Gastroesophageal sphincter (tissue), 4 donors: ENCODE measurements at regions not wholly inside any gene's neighbourhood (a gene's known extent, or its start where the extent isn't known, plus 50 kb on each side); places are given as distances from the start of the nearest gene placed in this dataset.

Source experiments
- ATAC-seq: fragments of 150-250 bp; one replicate; pipeline ENCODE4 v1.9.1; 2016; ENCODE audit warnings: mild to moderate bottlenecking, moderate library complexity
- H3K27ac ChIP-seq, 4 donors: fragments of 200-600 bp; sonication (generic) in 3 of 4; 1 replicate in 3 of 4; 2 replicates in 1 of 4; pipeline ENCODE4 v1.5.1; 2016 to 2019
- H3K27me3 ChIP-seq: fragments of 200-600 bp; sonication (generic); one replicate; pipeline ENCODE4 v1.5.1; 2019
- H3K36me3 ChIP-seq, 2 donors: fragments of 200-600 bp; sonication (generic); one replicate each; pipeline ENCODE4 v1.5.1; 2019; ENCODE audit warnings: control low read depth in 1 of 2
- H3K4me1 ChIP-seq, 3 donors: fragments of 200-600 bp; sonication (generic); 1 replicate in 2 of 3; 2 replicates in 1 of 3; pipeline ENCODE4 v1.5.1; 2016 to 2019; ENCODE audit warnings: control low read depth in 2 of 3
- H3K4me3 ChIP-seq, 2 donors: fragments of 200-600 bp; sonication (generic); one replicate each; pipeline ENCODE4 v1.5.1; 2019; ENCODE audit warnings: mild to moderate bottlenecking in 1 of 2, moderate library complexity in 1 of 2
- H3K9me3 ChIP-seq, 3 donors: fragments of 200-600 bp; sonication (generic); one replicate each; pipeline ENCODE4 v1.5.1; 2017 to 2019; ENCODE audit warnings: control low read depth in 2 of 3
- CTCF ChIP-seq, 4 experiments: fragments of 200-600 bp in 2 of 4; fragments of 450-650 bp in 2 of 4; sonication (generic) in 1 of 4; IDR thresholded peaks; one replicate each; pipeline ENCODE4 v1.5.1; 2017 to 2019; ENCODE audit warnings: antibody characterized with exemption in 4 of 4, mild to moderate bottlenecking in 2 of 4, moderate library complexity in 2 of 4
- EP300 ChIP-seq: sonication (generic); formaldehyde crosslinking; IDR thresholded peaks from one replicate; pipeline ENCODE4 v1.6.1; 2017; ENCODE audit warnings: antibody characterized with exemption, mild to moderate bottlenecking
- POLR2A ChIP-seq, 2 donors: fragments of 450-650 bp; IDR thresholded peaks; one replicate each; pipeline ENCODE4 v1.6.1; 2017; ENCODE audit warnings: antibody characterized with exemption in 2 of 2, mild to moderate bottlenecking in 2 of 2, moderate library complexity in 1 of 2
- POLR2AphosphoS5 ChIP-seq: sonication (generic); formaldehyde crosslinking; IDR thresholded peaks from one replicate; pipeline ENCODE4 v1.6.1; 2017; ENCODE audit warnings: antibody characterized with exemption
- WGBS, 2 donors: methylation state at CpG; one replicate each; pipeline ENCODE4 v1.1.5; 2018; ENCODE audit warnings: low coverage in 1 of 2; 5-methylcytosine and 5-hydroxymethylcytosine counted together

DNA sequence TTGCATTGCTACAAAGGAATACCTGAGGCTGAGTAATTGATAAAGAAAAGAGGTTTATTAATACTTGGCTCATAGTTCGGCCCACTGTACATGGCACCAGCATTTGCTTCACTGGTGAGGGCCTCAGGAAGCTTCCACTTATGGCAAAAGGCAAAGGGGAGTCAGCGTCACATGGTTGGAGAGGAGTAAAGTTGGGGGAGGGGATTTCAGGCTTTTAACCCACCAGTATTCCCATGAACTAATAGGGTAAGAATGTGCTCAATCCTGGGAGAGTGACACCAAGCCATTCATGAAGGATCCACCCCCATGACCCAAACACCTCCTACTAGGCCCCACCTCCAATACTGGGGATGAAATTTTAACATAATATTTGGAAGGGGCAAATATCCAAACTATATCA is 82.5 kb upstream of the MYCBP2 start:
- WGBS, 2 donors: 100% methylated on average over 2 of the region's 2 CpGs
- TF ChIP-seq EP300 (no peak), POLR2AphosphoS5 (no peak), CTCF (IDR thresholded peaks at IDR 0.05) (no peak), POLR2A (IDR thresholded peaks at IDR 0.05) (no peak)
- no peak overlapping the region for H3K27ac ChIP-seq
- no peaks in the 10 kb centered on the region for H3K27me3 ChIP-seq
- H3K4me3 ChIP-seq: no peak overlapping the region
- no peaks in the 10 kb centered on the region for H3K9me3 ChIP-seq
- no peaks in the 10 kb centered on the region for H3K4me1 ChIP-seq
- ATAC-seq: no peak
- no peaks in the 10 kb centered on the region for H3K36me3 ChIP-seq

GRCh38 chr13:77406644-77407440 is 79.9 kb upstream of the MYCBP2 start:
- WGBS, 2 donors: 53 to 56% methylated on average over 4 of the region's 4 CpGs
- H3K4me1 ChIP-seq: no peaks in the 10 kb centered on the region
- no peaks in the 10 kb centered on the region for H3K36me3 ChIP-seq
- no peaks in the 10 kb centered on the region for H3K27me3 ChIP-seq
- ATAC-seq: no peak
- TF ChIP-seq POLR2AphosphoS5 (no peak), POLR2A (IDR thresholded peaks at IDR 0.05) (no peak), CTCF (IDR thresholded peaks at IDR 0.05) (no peak), EP300 (no peak)
- H3K27ac ChIP-seq: no peak overlapping the region
- H3K9me3 ChIP-seq: no peaks in the 10 kb centered on the region
- H3K4me3 ChIP-seq: no peak overlapping the region

GRCh38 chr13:77398825-77399620 is 72.1 kb upstream of the MYCBP2 start:
- no peak for ATAC-seq

GRCh38 chr13:77397636-77398035 is 70.7 kb upstream of the MYCBP2 start:
- no peak for ATAC-seq
- 56 to 60% methylated on average over 2 of the region's 2 CpGs for WGBS, 2 donors

More at GRCh38 chr13:77398825-77399620, 72.1 kb upstream of the MYCBP2 start:
- H3K36me3 ChIP-seq: no peaks in the 10 kb centered on the region
- no peak overlapping the region for H3K4me3 ChIP-seq
- TF ChIP-seq EP300: no peak
- TF ChIP-seq CTCF (IDR thresholded peaks at IDR 0.05): no peak
- no peak for TF ChIP-seq POLR2AphosphoS5
- TF ChIP-seq POLR2A (IDR thresholded peaks at IDR 0.05): no peak
- H3K4me1 ChIP-seq: no peaks in the 10 kb centered on the region
- H3K9me3 ChIP-seq: no peaks in the 10 kb centered on the region
- H3K27ac ChIP-seq: no peak overlapping the region
- WGBS, 2 donors: 54 to 65% methylated on average over 2 of the region's 3 CpGs
- no peaks in the 10 kb centered on the region for H3K27me3 ChIP-seq

More at GRCh38 chr13:77397636-77398035, 70.7 kb upstream of the MYCBP2 start:
- TF ChIP-seq POLR2AphosphoS5 (no peak), EP300 (no peak), CTCF (IDR thresholded peaks at IDR 0.05) (no peak), POLR2A (IDR thresholded peaks at IDR 0.05) (no peak)
- Histone ChIP-seq H3K27ac (no peak overlapping the region), H3K4me3 (no peak overlapping the region), H3K9me3 (no peaks in the 10 kb centered on the region), H3K27me3 (no peaks in the 10 kb centered on the region), H3K36me3 (no peaks in the 10 kb centered on the region), H3K4me1 (no peaks in the 10 kb centered on the region)
